HEK293 (cell line): ENCODE measurements at regions not wholly inside any gene's neighbourhood (a gene's known extent, or its start where the extent isn't known, plus 50 kb on each side); places are given as distances from the start of the nearest gene placed in this dataset.

Source experiments
- CTCF ChIA-PET: fragments of 350-600 bp; formaldehyde crosslinking; extraction: SDS; loops from one replicate; lab custom pipeline; 2021; ENCODE audit warnings: antibody characterized with exemption; lab: Yijun Ruan, JAX
- POLR2A ChIA-PET: fragments of 300-600 bp; formaldehyde crosslinking; extraction: SDS; loops from one replicate; lab custom pipeline; 2020; ENCODE audit warnings: antibody characterized with exemption, inconsistent platforms; lab: Yijun Ruan, JAX
- H3K27ac ChIP-seq: fragments of 200-500 bp; sonication (Bioruptor generic); 2 replicates; pipeline ENCODE4 v1.5.1; 2014; ENCODE audit warnings: low read depth, low read length, control low read depth, inconsistent platforms; ENCODE audit errors: extremely low read depth
- H3K36me3 ChIP-seq, 2 experiments: fragments of 200-500 bp in 1 of 2; sonication (Bioruptor generic) in 1 of 2; 1 replicate in 1 of 2; 2 replicates in 1 of 2; pipeline ENCODE4 v1.5.1; 2014 to 2017; ENCODE audit warnings: inconsistent platforms in 2 of 2, low read length in 2 of 2; ENCODE audit not compliant: control insufficient read depth in 2 of 2, insufficient read depth in 1 of 2
- H3K4me1 ChIP-seq: fragments of 200-500 bp; sonication (Bioruptor generic); 2 replicates; pipeline ENCODE4 v1.5.1; 2014; ENCODE audit warnings: mild to moderate bottlenecking, low read length, inconsistent platforms; ENCODE audit not compliant: control insufficient read depth, insufficient read depth
- H3K4me3 ChIP-seq: 2 replicates; pipeline ENCODE4 v1.5.1; 2011; ENCODE audit warnings: low read depth, mild to moderate bottlenecking, control low read depth, low read length, moderate library complexity
- H3K9me3 ChIP-seq: fragments of 200-500 bp; sonication (Bioruptor generic); 2 replicates; pipeline ENCODE4 v1.5.1; 2014; ENCODE audit warnings: low read depth, low read length, inconsistent platforms; ENCODE audit not compliant: control insufficient read depth, insufficient read depth
- BCL11A ChIP-seq: fragments of 450-650 bp; formaldehyde crosslinking; IDR thresholded peaks from 2 replicates; pipeline ENCODE4 v1.5.1; 2016; ENCODE audit warnings: low read depth, missing biosample characterization, missing genetic modification characterization
- INSM2 ChIP-seq: fragments of 450-650 bp; formaldehyde crosslinking; IDR thresholded peaks from 2 replicates; pipeline ENCODE4 v1.5.1; 2016; ENCODE audit warnings: missing biosample characterization, missing genetic modification characterization
- MZF1 ChIP-seq: fragments of 450-650 bp; formaldehyde crosslinking; IDR thresholded peaks from 2 replicates; pipeline ENCODE4 v1.5.1; 2017; ENCODE audit warnings: missing biosample characterization, missing genetic modification characterization, borderline replicate concordance
- REST ChIP-seq: fragments of 450-650 bp; formaldehyde crosslinking; IDR thresholded peaks from 2 replicates; pipeline ENCODE4 v1.5.1; 2016; ENCODE audit warnings: missing biosample characterization, missing genetic modification characterization
- TCF7L2 ChIP-seq: IDR thresholded peaks from 2 replicates; pipeline ENCODE4 v1.6.1; 2011; ENCODE audit warnings: low read depth, mild to moderate bottlenecking, inconsistent platforms, low read length, moderate library complexity, borderline replicate concordance
- WT1 ChIP-seq: fragments of 450-650 bp; formaldehyde crosslinking; IDR thresholded peaks from 2 replicates; pipeline ENCODE4 v1.5.1; 2016; ENCODE audit warnings: missing biosample characterization, missing genetic modification characterization
- ZBTB17 ChIP-seq: fragments of 450-650 bp; formaldehyde crosslinking; IDR thresholded peaks from 2 replicates; pipeline ENCODE4 v1.5.1; 2016; ENCODE audit warnings: missing biosample characterization, missing genetic modification characterization
- ZBTB44 ChIP-seq: fragments of 450-650 bp; IDR thresholded peaks from 2 replicates; pipeline ENCODE4 v1.5.1; 2018; ENCODE audit warnings: missing biosample characterization, mild to moderate bottlenecking, missing genetic modification characterization
- ZNF121 ChIP-seq: fragments of 450-650 bp; formaldehyde crosslinking; IDR thresholded peaks from 2 replicates; pipeline ENCODE4 v1.5.1; 2016; ENCODE audit warnings: missing biosample characterization, missing genetic modification characterization
- ZNF138 ChIP-seq: fragments of 450-650 bp; formaldehyde crosslinking; IDR thresholded peaks from 2 replicates; pipeline ENCODE4 v1.5.1; 2016; ENCODE audit warnings: missing biosample characterization, missing genetic modification characterization, borderline replicate concordance
- ZNF140 ChIP-seq: fragments of 450-650 bp; formaldehyde crosslinking; IDR thresholded peaks from 2 replicates; pipeline ENCODE4 v1.5.1; 2016; ENCODE audit warnings: missing biosample characterization, missing genetic modification characterization
- ZNF394 ChIP-seq: fragments of 450-650 bp; formaldehyde crosslinking; IDR thresholded peaks from 2 replicates; pipeline ENCODE4 v1.5.1; 2016; ENCODE audit warnings: missing biosample characterization, missing genetic modification characterization, mild to moderate bottlenecking, moderate library complexity, borderline replicate concordance
- ZNF48 ChIP-seq: fragments of 450-650 bp; formaldehyde crosslinking; IDR thresholded peaks from 2 replicates; pipeline ENCODE4 v1.5.1; 2016; ENCODE audit warnings: missing biosample characterization, missing genetic modification characterization
- ZNF510 ChIP-seq: fragments of 450-650 bp; formaldehyde crosslinking; IDR thresholded peaks from 2 replicates; pipeline ENCODE4 v1.5.1; 2018; ENCODE audit warnings: mild to moderate bottlenecking, missing genetic modification characterization, missing biosample characterization; ENCODE audit not compliant: insufficient replicate concordance
- ZNF610 ChIP-seq: fragments of 450-650 bp; formaldehyde crosslinking; IDR thresholded peaks from 2 replicates; pipeline ENCODE4 v1.5.1; 2016; ENCODE audit warnings: missing biosample characterization, missing genetic modification characterization, borderline replicate concordance
- ZNF768 ChIP-seq: fragments of 450-650 bp; formaldehyde crosslinking; IDR thresholded peaks from 2 replicates; pipeline ENCODE4 v1.5.1; 2018; ENCODE audit warnings: missing biosample characterization, mild to moderate bottlenecking, missing genetic modification characterization
- ZNF777 ChIP-seq: fragments of 450-650 bp; formaldehyde crosslinking; IDR thresholded peaks from 2 replicates; pipeline ENCODE4 v1.5.1; 2017; ENCODE audit warnings: missing biosample characterization, missing genetic modification characterization, borderline replicate concordance
- ZNF843 ChIP-seq: fragments of 450-650 bp; formaldehyde crosslinking; IDR thresholded peaks from 2 replicates; pipeline ENCODE4 v1.5.1; 2016; ENCODE audit warnings: missing biosample characterization, missing genetic modification characterization
- ZSCAN5A ChIP-seq: fragments of 450-650 bp; formaldehyde crosslinking; IDR thresholded peaks from 2 replicates; pipeline ENCODE4 v1.5.1; 2016; ENCODE audit warnings: missing biosample characterization, missing genetic modification characterization

- POLR2A ChIA-PET = no interaction called here
- no peaks in the 10 kb centered on the region for H3K4me1 ChIP-seq
- CTCF ChIA-PET = no interaction called here
Measured at GRCh38 chr17:65407017-65407416, 154.4 kb downstream of the AXIN2 start.

GRCh38 chr17:65406552-65406951, 154.9 kb downstream of the AXIN2 start:
- ChIA-PET CTCF (no interaction called here), POLR2A (no interaction called here)
- TF ChIP-seq ZNF510 (tag by site-specific recombination) (no peak), ZNF140 (tag by site-specific recombination) (no peak), ZNF777 (tag by site-specific recombination) (no peak), TCF7L2 (no peak), ZNF394 (no peak)
- TF ChIP-seq, all 188 proteins: peak for 0
- H3K4me1 ChIP-seq = peaks cover 2% of the 10 kb centered on the region; the same call in 1 of the 2 replicates
- H3K4me3 ChIP-seq = no peak overlapping the region
- no peaks in the 10 kb centered on the region for H3K36me3 ChIP-seq
- H3K27ac ChIP-seq = no peak overlapping the region
- H3K9me3 ChIP-seq = no peaks in the 10 kb centered on the region; the same call in 1 of the 2 replicates

More at GRCh38 chr17:65407017-65407416, 154.4 kb downstream of the AXIN2 start:
- Histone ChIP-seq H3K4me3 (no peak overlapping the region), H3K36me3 (no peaks in the 10 kb centered on the region), H3K27ac (no peak overlapping the region), H3K9me3 (no peaks in the 10 kb centered on the region; the same call in 1 of the 2 replicates)
- TF ChIP-seq ZBTB44 = no peak
- no peak for TF ChIP-seq ZNF121 (tag by site-specific recombination)
- TF ChIP-seq ZBTB17 (tag by site-specific recombination) = no peak
- TF ChIP-seq ZNF843 (tag by site-specific recombination) = no peak
- TF ChIP-seq ZNF138 (tag by site-specific recombination) = no peak
- no peak for TF ChIP-seq REST (tag by site-specific recombination)

GRCh38 chr17:65405563-65405962, 155.9 kb downstream of the AXIN2 start:
- POLR2A ChIA-PET = no interaction called here
- Histone ChIP-seq H3K36me3 (no peaks in the 10 kb centered on the region), H3K4me1 (peaks cover 4% of the 10 kb centered on the region; the same call in 1 of the 2 replicates), H3K27ac (no peak overlapping the region), H3K9me3 (no peaks in the 10 kb centered on the region; the same call in 1 of the 2 replicates), H3K4me3 (no peak overlapping the region)
- CTCF ChIA-PET = no interaction called here
- TF ChIP-seq BCL11A (tag by site-specific recombination) = no peak
- no peak for TF ChIP-seq WT1 (tag by site-specific recombination)
- TF ChIP-seq ZNF777 (tag by site-specific recombination) = no peak
- TF ChIP-seq, all 188 proteins: peak for 0

- H3K4me3 ChIP-seq = no peak overlapping the region
- H3K27ac ChIP-seq = no peak overlapping the region
- H3K4me1 ChIP-seq = peaks cover 4% of the 10 kb centered on the region; the same call in 1 of the 2 replicates
- no peaks in the 10 kb centered on the region for H3K9me3 ChIP-seq
- TF ChIP-seq INSM2 (tag by site-specific recombination) (no peak), ZSCAN5A (tag by site-specific recombination) (no peak), MZF1 (tag by site-specific recombination) (no peak), ZNF768 (tag by site-specific recombination) (peak; percentile 68; the same call in 1 of the 2 replicates), ZNF610 (tag by site-specific recombination) (no peak), ZNF48 (no peak)
- ChIA-PET CTCF (no interaction called here), POLR2A (no interaction called here)
- H3K36me3 ChIP-seq = no peaks in the 10 kb centered on the region
Measured at GRCh38 chr17:65404761-65405160, 156.7 kb downstream of the AXIN2 start.
